Ectodermal cell (in vitro differentiated cells): ENCODE measurements at regions not wholly inside any gene's neighbourhood (a gene's known extent, or its start where the extent isn't known, plus 50 kb on each side); places are given as distances from the start of the nearest gene placed in this dataset.

Source experiments
- H3K27ac ChIP-seq: 2 replicates; pipeline ENCODE4 v1.7.0; 2013; ENCODE audit warnings: mild to moderate bottlenecking, low read depth, low read length; ENCODE audit not compliant: insufficient read depth, poor library complexity, severe bottlenecking
- H3K27me3 ChIP-seq: 2 replicates; pipeline ENCODE4 v1.7.0; 2013; ENCODE audit warnings: mild to moderate bottlenecking, low read length; ENCODE audit not compliant: insufficient read depth, control insufficient read depth, poor library complexity, severe bottlenecking
- H3K36me3 ChIP-seq: one replicate; pipeline ENCODE4 v1.7.0; 2013; ENCODE audit warnings: low read length; ENCODE audit not compliant: control insufficient read depth, insufficient read depth
- H3K4me1 ChIP-seq: one replicate; pipeline ENCODE4 v1.7.0; 2013; ENCODE audit warnings: low read length; ENCODE audit not compliant: control insufficient read depth, insufficient read depth
- H3K4me3 ChIP-seq: 2 replicates; pipeline ENCODE4 v1.7.0; 2013; ENCODE audit warnings: low read depth, low read length, control low read depth; ENCODE audit not compliant: insufficient read depth
- H3K9me3 ChIP-seq: 2 replicates; pipeline ENCODE4 v1.7.0; 2013; ENCODE audit warnings: mild to moderate bottlenecking, low read length, moderate library complexity; ENCODE audit not compliant: control insufficient read depth
- WGBS, 2 experiments: methylation state at CpG; one replicate each; pipeline ENCODE4 v1.1.7; 2013; ENCODE audit warnings: missing lambda C conversion rate in 2 of 2; 5-methylcytosine and 5-hydroxymethylcytosine counted together

DNA sequence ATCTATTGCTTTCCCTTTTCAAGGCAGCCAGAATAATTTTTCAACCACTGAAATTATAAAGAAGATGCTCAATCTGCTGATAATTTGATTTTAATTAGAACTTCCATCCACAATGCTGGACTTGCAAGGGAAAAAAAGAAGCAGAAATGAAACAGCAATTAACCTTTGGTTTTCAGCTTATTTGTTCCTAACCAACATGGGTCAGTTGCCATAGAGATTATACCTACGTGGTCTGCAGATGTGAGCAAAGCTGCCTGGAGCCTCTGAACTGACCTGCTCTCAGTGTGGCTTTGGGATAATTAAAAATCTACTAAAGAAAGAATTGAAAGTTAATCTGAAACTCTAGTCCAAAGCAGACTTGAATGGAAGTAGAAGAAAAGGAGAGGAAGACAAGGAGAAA, 195.7 kb upstream of the API5 start:
- WGBS, 2 experiments = 67 to 74% methylated on average over 1 of the region's 1 CpG
- Histone ChIP-seq H3K36me3 (no peaks in the 10 kb centered on the region), H3K27me3 (no peaks in the 10 kb centered on the region), H3K4me3 (no peak overlapping the region), H3K9me3 (no peaks in the 10 kb centered on the region), H3K4me1 (no peaks in the 10 kb centered on the region), H3K27ac (no peak overlapping the region)

DNA sequence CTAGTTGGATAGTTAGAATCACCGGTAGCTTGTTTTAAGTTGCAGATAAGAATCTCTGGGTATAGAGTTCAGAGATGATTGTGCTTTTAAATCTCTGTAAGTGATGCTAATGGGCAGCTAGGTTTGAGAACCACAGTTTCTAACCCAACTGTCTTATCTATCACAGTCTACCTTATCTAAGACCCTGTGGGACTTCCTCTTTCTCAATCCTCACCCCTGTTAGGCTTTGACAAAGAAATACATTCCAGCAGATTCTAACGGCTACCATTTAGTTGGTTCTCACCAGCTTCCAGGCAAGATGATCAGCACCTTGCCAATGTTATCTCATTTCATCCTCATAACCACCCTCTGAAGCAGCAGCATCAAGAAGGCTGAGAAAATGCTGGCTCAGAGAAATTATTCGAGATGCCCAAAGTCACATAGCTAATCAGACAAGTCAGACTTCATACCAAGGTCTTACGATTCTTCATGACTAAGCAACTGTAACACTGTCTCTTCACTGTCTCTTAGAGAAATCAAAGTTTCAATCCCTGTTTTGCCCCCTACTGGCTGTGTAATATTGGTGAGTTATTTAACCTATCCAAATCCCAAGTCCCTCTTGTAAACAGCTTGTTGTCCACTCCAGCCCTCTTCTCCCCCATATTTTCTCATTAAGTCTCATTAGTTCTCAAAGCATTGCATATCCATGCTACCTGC, 192.4 kb upstream of the API5 start:
- no peaks in the 10 kb centered on the region for H3K36me3 ChIP-seq
- H3K4me3 ChIP-seq = no peak overlapping the region
- H3K27me3 ChIP-seq = no peaks in the 10 kb centered on the region
- no peaks in the 10 kb centered on the region for H3K4me1 ChIP-seq
- WGBS, 2 experiments = 94 to 95% methylated on average over 4 of the region's 4 CpGs
- H3K27ac ChIP-seq = no peak overlapping the region
- H3K9me3 ChIP-seq = no peaks in the 10 kb centered on the region

DNA sequence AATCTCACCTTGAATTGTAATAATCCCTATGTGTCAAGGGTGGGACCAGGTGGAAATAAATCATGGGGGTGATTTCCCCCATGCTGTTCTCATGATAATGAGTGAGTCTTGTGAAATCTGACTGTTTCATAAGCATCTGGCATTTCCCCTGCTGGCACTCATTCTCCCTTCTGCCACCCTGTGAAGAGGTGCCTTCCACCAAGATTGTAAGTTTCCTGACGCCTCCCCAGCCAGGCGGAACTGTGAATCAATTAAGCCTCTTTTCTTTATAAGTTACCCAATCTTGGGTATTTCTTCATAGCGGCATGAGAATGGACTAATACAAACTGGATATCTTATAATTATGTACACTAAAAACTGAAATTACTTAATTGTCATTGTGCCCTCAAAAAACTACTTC, 189.2 kb upstream of the API5 start:
- H3K36me3 ChIP-seq = no peaks in the 10 kb centered on the region
- H3K9me3 ChIP-seq = no peaks in the 10 kb centered on the region
- 79 to 86% methylated on average over 2 to 3 of the region's 3 CpGs for WGBS, 2 experiments
- no peaks in the 10 kb centered on the region for H3K4me1 ChIP-seq
- H3K27me3 ChIP-seq = no peaks in the 10 kb centered on the region
- H3K27ac ChIP-seq = no peak overlapping the region
- no peak overlapping the region for H3K4me3 ChIP-seq

- Histone ChIP-seq H3K27ac (no peak overlapping the region), H3K4me1 (no peaks in the 10 kb centered on the region), H3K9me3 (no peaks in the 10 kb centered on the region), H3K27me3 (no peaks in the 10 kb centered on the region), H3K36me3 (no peaks in the 10 kb centered on the region), H3K4me3 (no peak overlapping the region)
- 86 to 100% methylated on average over 1 of the region's 1 CpG for WGBS, 2 experiments
Observed at GRCh38 chr11:43123443-43123842, 188.4 kb upstream of the API5 start.

DNA sequence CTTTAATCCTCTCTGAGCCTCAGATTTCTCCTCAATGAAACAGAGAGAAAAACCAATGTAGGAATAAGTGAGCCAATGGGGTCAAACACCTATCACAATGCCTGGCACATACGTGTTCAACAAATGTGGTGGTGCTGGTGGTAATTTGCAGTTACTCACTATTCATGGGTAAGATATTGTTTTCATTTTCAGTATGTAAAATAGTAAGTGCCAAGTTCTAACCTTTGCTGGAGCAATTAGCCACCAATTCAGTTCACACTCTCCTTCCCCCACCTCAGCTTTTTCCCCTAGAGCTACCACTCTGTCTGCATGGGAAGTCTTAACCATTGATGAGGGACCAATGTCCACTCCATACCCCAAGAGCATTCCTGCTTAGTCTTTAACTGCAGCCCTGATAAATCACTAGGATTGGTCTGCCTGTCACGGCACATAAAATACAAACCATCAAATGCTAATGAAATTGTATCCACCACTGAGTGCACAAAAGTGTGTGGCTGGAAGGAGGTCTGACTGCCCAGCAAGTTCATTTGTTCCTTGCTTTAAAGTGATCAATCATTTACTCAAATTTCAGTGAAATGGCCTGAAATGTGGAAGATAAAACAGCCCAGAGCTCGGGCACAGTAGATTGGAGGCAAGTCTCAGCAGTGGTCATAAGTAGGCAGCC, 187.4 kb upstream of the API5 start:
- no peaks in the 10 kb centered on the region for H3K4me1 ChIP-seq
- H3K27ac ChIP-seq = no peak overlapping the region
- WGBS, 2 experiments = 83 to 87% methylated on average over 3 of the region's 3 CpGs
- H3K4me3 ChIP-seq = no peak overlapping the region
- H3K27me3 ChIP-seq = no peaks in the 10 kb centered on the region
- no peaks in the 10 kb centered on the region for H3K36me3 ChIP-seq
- H3K9me3 ChIP-seq = no peaks in the 10 kb centered on the region

DNA sequence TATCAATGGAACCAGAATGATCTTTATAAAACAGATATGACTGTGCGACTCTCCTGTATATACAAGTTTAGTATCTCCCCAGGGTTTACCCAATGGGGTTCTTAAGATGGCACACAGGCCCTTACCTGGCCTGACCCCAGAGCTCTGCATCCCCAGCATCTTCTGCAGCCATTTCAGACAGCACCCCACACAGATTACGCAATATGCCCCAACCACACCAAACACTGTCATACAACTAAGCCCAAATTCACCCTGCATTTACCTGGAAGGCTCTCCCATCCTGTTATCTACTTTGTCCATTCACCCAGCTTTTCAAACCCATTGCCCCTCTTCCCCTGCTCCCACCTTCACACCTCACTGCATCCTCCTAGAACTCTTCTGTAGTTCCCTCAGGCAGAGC, 182.5 kb upstream of the API5 start:
- Histone ChIP-seq H3K4me3 (no peak overlapping the region), H3K27ac (no peak overlapping the region), H3K36me3 (no peaks in the 10 kb centered on the region), H3K9me3 (no peaks in the 10 kb centered on the region), H3K4me1 (no peaks in the 10 kb centered on the region), H3K27me3 (no peaks in the 10 kb centered on the region)
- WGBS, 2 experiments = 89 to 96% methylated on average over 2 of the region's 2 CpGs

GRCh38 chr11:43130616-43131015, 181.2 kb upstream of the API5 start:
- Histone ChIP-seq H3K4me1 (no peaks in the 10 kb centered on the region), H3K36me3 (no peaks in the 10 kb centered on the region), H3K27ac (no peak overlapping the region), H3K9me3 (no peaks in the 10 kb centered on the region), H3K4me3 (no peak overlapping the region), H3K27me3 (no peaks in the 10 kb centered on the region)
- WGBS, 2 experiments = 52 to 55% methylated on average over 2 of the region's 2 CpGs

GRCh38 chr11:43135966-43136534, 175.7 kb upstream of the API5 start:
- H3K27me3 ChIP-seq = no peaks in the 10 kb centered on the region
- no peak overlapping the region for H3K27ac ChIP-seq
- H3K4me1 ChIP-seq = no peaks in the 10 kb centered on the region
- H3K9me3 ChIP-seq = no peaks in the 10 kb centered on the region
- no peaks in the 10 kb centered on the region for H3K36me3 ChIP-seq
- WGBS, 2 experiments = 90 to 91% methylated on average over 5 of the region's 5 CpGs
- no peak overlapping the region for H3K4me3 ChIP-seq

GRCh38 chr11:43138621-43139140, 173.1 kb upstream of the API5 start:
- Histone ChIP-seq H3K4me1 (no peaks in the 10 kb centered on the region), H3K9me3 (no peaks in the 10 kb centered on the region), H3K27me3 (no peaks in the 10 kb centered on the region), H3K27ac (no peak overlapping the region), H3K4me3 (no peak overlapping the region), H3K36me3 (no peaks in the 10 kb centered on the region)
- 79 to 86% methylated on average over 5 of the region's 5 CpGs for WGBS, 2 experiments

DNA sequence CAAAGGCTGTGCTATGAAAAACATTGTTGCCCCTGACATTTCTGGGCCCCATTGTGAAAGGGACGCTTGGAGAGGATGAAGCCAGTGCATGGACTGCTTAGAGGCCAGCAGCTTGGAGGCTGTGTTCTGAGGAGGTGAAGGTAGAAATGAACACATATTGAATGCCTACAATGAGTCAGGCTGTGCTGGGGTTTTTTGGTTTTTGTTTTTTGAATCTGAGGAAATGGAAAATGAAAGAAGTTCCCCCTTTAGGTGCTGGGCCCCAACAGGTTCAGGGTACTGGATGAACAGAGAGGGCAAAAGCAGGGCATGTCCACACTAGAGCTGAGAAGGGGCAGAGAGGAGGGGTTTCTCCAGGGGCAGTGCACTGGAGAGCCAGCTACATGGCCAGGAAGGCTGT, 166.1 kb upstream of the API5 start:
- H3K27ac ChIP-seq = no peak overlapping the region
- no peaks in the 10 kb centered on the region for H3K4me1 ChIP-seq
- no peaks in the 10 kb centered on the region for H3K27me3 ChIP-seq

More for the DNA sequence above, 166.1 kb upstream of the API5 start:
- Histone ChIP-seq H3K9me3 (no peaks in the 10 kb centered on the region), H3K4me3 (no peak overlapping the region), H3K36me3 (no peaks in the 10 kb centered on the region)
- WGBS, 2 experiments = 87 to 89% methylated on average over 1 of the region's 1 CpG
